Renal cortex interstitium (tissue), 11 donors: ENCODE measurements at regions not wholly inside any gene's neighbourhood (a gene's known extent, or its start where the extent isn't known, plus 50 kb on each side); places are given as distances from the start of the nearest gene placed in this dataset.

Source experiments
- DNase-seq, 11 donors: peaks; one replicate each; pipeline ENCODE4 v3.0.0-alpha.2; 2013; ENCODE audit warnings: low read depth in 9 of 11, low spot score in 4 of 11; ENCODE audit errors: extremely low read depth in 1 of 11

- no peak for DNase-seq
These were observed 224.8 kb downstream of the SIPA1L2 start for GRCh38 chr1:232404981-232405731.

GRCh38 chr1:232404227-232404626 is 225.7 kb downstream of the SIPA1L2 start:
- no peak for DNase-seq

GRCh38 chr1:232403017-232403714 is 226.8 kb downstream of the SIPA1L2 start:
- DNase-seq: no peak

GRCh38 chr1:232398823-232399222 is 231.1 kb downstream of the SIPA1L2 start:
- DNase-seq: no peak

DNA sequence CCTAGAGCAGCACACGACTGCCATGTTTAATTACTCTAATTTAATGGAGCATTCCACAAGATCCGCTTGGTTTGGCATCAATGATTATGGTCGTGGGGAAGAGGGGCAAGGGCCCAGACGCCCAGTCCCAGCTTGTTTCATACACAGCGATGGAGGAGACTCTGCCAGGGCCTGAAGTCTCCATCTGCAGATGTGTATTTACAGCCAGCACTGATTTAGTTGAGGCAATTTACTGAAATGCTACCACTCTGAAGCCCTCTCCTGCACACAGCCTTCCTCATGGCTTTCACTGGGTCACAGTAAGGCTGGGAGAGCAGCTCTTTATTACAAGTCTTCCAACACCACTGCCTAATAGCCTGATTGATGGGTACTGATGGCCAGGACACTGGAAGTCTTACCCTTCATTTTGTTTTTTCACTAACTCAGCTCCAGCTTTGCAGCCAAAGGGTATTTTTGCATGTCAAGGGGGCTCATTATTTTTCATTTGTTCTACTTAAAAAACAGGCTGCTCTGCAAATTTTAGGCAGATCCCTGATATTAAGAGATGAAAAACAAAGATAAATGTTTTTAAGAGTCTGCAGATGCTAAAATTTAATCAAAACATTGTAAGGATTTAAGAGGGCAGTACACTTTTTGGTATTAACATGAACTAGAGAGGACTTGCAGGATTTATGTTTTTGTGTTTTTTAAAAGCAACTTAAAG is 236.3 kb downstream of the SIPA1L2 start:
- DNase-seq: no peak

DNA sequence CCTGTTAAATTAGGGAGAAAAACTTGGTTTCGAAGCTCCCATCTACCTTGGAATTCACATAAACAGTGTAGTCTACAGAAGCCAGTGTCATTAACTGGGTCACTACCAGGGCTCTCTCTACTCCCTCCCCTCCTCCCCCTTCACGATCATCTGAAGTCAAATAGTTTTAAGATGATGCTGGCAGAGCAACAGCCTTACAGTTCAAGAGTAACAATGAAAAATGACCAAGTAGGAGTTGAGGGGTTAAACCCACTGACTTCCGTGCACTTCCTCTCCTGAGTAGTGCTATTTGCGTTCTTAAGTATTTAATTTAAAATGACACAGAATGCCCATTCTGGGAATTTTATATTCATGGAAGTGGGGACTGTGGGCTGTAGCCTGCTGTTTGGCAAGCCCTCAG is 236.9 kb downstream of the SIPA1L2 start:
- DNase-seq: no peak

DNA sequence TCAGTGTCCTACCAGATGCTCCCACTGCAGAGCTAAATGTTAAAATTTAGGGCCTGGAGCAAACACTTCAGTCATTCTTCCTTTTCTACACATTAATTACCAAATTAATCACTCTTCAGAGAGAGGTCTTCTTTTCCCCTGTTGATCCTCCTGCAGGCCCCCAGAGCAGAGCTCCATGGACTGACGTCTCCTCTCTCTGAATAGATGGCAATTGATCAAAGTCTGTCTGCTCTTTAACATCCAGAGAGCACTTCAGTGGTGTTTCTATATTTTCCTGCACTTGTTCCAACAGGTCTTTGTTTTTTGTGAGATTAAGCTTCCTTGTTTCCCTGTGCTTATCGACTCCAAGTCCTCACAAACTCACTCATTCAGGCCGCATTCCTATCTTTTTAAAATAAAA is 239.3 kb downstream of the SIPA1L2 start:
- no peak for DNase-seq

GRCh38 chr1:232389744-232390143 is 240.2 kb downstream of the SIPA1L2 start:
- no peak for DNase-seq

DNA sequence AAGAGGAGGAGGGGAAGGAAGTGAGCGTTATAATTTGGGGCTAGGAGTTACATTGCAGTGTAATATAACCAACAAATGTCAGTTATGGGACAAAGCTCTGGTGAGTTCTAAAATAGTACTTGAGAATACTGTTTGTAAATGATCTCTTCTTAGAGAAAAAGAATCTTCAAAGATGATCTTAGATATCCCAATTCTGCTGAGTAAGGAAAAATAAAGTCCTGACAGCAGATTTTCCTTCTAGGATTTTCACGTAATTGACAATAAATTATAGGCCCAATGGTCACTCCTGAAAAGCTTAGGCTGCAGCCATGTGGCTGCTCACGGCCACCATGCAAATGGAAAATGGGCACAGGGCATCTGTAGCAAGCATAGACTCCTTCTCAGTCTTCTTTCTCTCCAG is 241.6 kb downstream of the SIPA1L2 start:
- DNase-seq: no peak

GRCh38 chr1:232386721-232387510 is 243.0 kb downstream of the SIPA1L2 start:
- no peak for DNase-seq

- no peak for DNase-seq
These were observed 243.6 kb downstream of the SIPA1L2 start for GRCh38 chr1:232386294-232386693.

DNA sequence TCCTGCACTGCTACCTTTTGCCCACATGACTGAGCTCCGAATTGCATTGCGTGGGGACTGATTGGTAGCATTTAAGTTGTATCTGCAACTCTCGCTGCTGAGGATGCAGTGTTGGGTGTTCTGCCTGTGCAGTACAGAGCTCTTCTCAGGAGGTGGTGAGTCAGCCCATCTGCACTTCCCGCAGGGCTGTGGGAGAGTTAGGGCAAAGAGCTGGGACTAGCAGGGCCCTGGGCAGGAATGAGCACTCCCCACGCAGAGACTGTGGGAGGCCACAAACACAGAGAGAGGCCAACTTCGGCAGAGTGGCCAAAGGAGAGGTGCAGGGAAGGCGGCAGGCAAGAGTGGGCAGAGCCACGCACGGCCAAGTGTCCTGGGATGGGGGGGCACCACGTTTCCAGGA is 244.7 kb downstream of the SIPA1L2 start:
- no peak for DNase-seq

- no peak for DNase-seq
These were observed 245.6 kb downstream of the SIPA1L2 start for GRCh38 chr1:232384171-232384883.

- DNase-seq: no peak
These were observed 246.3 kb downstream of the SIPA1L2 start for GRCh38 chr1:232383455-232384123.

DNA sequence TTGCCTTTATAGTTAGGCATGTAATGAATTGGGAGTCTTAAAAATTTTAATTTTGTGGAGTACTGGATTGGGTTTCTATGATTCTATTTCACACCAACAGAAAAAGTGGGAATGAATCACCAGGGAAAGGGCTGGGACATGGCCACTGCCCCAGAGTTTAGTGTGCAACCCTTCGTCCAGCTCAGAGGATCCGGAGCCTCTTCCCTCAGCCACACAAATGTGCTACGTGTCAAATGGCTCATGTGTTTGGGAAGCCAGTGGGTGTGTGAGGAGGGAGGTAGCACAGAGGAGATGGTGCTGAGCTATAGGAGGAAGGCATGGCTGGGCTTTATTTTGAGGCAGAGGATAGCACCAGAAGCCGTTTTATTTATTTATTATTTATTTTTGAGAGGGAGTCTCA is 247.3 kb downstream of the SIPA1L2 start:
- no peak for DNase-seq

DNA sequence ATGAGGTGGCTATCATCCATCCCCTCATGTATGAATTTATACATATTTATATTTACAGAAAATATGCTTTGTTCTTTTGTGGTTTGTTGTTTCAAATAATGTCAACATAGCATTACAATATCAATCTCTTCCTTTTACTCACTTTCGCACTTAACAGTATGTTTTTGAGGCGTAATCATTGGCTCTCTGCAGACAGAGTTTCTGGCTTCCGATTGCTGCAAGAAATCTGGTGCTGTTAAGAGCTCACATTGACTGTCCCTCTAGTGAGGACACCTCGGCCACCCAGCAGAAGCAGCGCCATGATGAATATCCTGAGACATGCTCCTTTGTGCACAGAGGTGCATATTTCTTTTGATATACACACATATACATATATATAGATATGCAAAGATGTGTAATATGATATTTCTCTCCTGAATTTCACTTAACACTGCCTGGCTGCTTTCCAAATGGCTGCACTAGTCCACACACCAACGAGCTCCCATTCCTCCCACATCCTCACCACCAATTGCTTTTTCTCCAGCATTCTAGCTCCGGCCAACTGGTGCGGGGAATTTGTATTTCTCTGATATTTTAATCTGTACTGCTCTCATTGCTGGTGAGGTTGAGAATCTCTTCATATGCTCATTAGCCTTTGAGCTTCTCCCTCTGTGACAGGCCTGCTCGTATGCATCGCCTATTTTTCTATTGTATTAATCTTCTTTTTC is 248.4 kb downstream of the SIPA1L2 start:
- peak in 1 of 11 donors; percentile 14 for DNase-seq

DNA sequence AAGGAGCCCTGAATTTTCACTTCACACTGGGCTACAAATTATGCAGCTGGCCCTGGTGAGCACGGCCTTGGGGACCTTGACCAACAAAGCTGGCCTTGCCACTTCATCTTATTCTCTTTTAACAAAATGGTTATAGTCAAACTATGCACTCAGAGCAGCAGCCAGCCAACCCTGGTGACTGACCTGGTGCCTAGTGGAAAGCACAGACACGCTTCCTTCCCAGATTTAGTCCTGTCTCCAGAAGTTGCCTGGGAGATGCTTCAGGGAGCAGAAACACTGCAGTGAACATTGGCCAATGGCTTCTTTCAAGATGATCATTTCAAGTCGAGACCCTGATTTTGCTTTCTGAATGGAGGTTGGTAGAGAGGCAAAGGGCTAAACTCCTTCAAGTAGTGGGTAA is 249.3 kb downstream of the SIPA1L2 start:
- DNase-seq: no peak

- no peak for DNase-seq
These were observed 249.8 kb downstream of the SIPA1L2 start for GRCh38 chr1:232380131-232380530.
